ENCODE measurements at regions not wholly inside any gene's neighbourhood (a gene's known extent, or its start where the extent isn't known, plus 50 kb on each side); places are given as distances from the start of the nearest gene placed in this dataset.

DNA sequence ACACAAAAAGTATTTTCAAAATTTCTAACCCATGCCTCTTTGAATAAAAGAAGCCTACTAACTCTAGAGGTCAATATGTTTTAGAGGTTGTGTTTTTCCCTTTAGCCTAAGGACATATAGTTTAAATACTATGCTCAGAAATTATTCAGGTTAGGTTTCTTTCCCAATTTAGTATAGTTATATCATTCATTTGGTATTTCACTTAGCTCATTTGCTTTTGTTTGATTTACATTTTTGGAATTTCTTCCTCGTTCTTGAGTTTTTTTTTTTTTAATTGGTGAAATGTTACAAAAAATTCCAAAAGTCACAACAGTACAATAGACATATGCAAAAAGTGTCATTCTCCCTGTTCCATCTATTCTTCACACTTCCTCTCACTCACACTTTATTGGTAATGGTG is 371.3 kb upstream of the TNP1 start:
- Mint-ChIP-seq H3K4me1 (peaks cover 3% of the 10 kb centered on the region), H3K27me3 (peaks cover 15% of the 10 kb centered on the region), H3K9me3 (peaks cover under 1% of the 10 kb centered on the region), H3K4me3 (no peak overlapping the region), H3K27ac (no peak overlapping the region), H3K36me3 (ENCODE audit: low read depth) (no peaks in the 10 kb centered on the region)
- ATAC-seq (no peak), DNase-seq (no peak)

DNA sequence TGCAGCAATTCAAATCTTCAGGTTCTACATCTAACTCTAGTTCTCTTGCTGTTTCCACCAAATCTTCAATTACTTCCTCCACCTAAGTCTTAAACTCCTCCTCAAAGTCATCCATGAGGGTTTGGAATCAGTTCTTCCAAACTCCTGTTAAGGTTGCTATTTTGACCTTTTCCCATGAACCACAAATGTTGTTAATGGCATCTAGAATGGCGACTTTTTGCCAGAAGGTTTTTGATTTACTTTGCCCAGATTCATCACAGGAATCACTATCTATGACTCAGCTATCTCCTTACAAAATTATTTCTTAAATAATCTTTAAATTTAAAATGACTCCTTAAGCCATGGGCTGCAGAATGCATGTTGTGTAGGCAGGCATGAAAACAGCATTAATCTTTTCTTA is 368.9 kb upstream of the TNP1 start:
- no peak overlapping the region for H3K4me3 Mint-ChIP-seq
- H3K27me3 Mint-ChIP-seq = peaks cover 14% of the 10 kb centered on the region
- H3K4me1 Mint-ChIP-seq = peaks cover 18% of the 10 kb centered on the region
- DNase-seq (no peak), ATAC-seq (no peak)
- peaks cover under 1% of the 10 kb centered on the region for H3K9me3 Mint-ChIP-seq
- peaks cover 3% of the 10 kb centered on the region for H3K36me3 Mint-ChIP-seq (ENCODE audit: low read depth)
- H3K27ac Mint-ChIP-seq = no peak overlapping the region

DNA sequence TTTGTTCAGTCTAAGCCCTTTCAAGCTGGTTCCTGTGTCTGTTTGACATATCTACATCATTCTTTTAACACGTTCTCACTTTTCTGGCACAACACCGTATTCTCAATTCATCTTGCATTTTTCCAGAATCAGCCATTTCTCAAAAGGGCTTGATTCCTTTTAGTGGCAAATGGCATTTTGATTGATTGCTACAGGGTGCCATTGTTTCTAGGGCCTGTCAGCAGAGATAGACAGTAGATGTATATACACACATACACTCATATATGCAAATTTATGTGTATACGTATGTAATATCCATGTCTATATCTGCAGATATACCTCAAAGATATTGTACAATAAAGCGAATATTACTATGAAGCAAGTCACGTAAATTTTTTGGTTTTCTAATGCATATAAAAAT is 367.9 kb upstream of the TNP1 start:
- Mint-ChIP-seq H3K27me3 (peaks cover 14% of the 10 kb centered on the region), H3K4me1 (peaks cover 28% of the 10 kb centered on the region), H3K27ac (no peak overlapping the region)

DNA sequence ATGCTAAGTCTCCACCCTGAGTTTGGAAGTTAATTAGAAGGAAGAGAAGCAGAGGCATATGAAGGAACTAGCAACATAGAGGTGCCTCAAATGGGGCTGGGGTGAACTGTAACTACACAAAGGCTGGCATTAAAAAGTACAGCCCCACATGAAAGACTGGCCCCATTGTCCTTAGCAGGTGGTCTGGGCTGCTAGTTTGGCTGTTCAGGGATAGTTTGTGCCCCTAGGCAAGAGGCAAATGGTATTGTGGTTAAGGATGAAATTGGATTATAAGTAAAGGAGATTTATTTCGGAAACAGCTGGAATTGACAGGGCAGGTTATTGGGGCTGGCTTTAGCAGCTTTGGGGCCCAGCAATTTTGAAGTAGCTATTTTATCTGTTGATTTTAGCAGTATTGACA is 365.7 kb upstream of the TNP1 start:
- H3K27me3 Mint-ChIP-seq = peaks cover 14% of the 10 kb centered on the region
- peaks cover 6% of the 10 kb centered on the region for H3K36me3 Mint-ChIP-seq (ENCODE audit: low read depth)
- H3K9me3 Mint-ChIP-seq = peaks cover 3% of the 10 kb centered on the region
- DNase-seq = no peak
- no peak for ATAC-seq
- no peak overlapping the region for H3K27ac Mint-ChIP-seq
- H3K4me1 Mint-ChIP-seq = peaks cover 37% of the 10 kb centered on the region
- H3K4me3 Mint-ChIP-seq = no peak overlapping the region

More for the DNA sequence above, 367.9 kb upstream of the TNP1 start:
- Mint-ChIP-seq H3K36me3 (ENCODE audit: low read depth) (peaks cover 6% of the 10 kb centered on the region), H3K4me3 (no peak overlapping the region), H3K9me3 (peaks cover 3% of the 10 kb centered on the region)
- DNase-seq = no peak
- ATAC-seq = no peak

DNA sequence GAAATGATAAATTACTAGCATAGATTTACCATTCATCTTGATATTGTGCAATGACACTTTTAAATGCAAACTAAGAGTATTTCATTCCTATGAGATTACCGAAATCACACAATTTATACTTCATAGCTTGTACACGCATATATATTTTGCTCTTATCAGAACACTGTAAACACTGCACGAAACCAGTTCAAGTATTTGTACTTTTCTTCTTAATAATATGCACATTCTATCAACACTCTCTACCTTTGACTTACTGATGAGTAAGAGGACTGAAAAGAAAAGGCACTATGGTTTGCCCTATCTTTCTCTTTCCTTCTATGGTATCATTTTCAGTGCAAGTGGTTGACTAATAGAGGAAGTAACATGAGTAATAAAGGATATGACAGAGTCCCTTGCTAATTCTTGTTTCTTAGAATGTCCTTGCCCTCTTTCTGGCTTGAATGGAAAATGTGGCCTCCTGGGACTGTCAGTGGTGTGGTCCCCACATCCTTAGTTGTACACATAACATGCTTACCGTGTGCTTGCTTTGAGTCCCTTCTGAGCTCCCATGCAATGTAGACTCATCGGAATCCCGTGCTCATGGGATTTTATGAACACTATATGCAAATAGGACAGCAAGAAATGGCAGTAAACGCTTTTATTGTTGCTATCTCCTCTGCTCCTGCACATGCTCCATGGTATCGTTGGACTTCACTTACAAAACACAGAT is 363.5 kb upstream of the TNP1 start:
- Mint-ChIP-seq H3K4me1 (peaks cover 54% of the 10 kb centered on the region), H3K4me3 (peak overlapping the region; percentile 22), H3K9me3 (peaks cover 3% of the 10 kb centered on the region), H3K27me3 (peaks cover 11% of the 10 kb centered on the region), H3K36me3 (ENCODE audit: low read depth) (peaks cover 6% of the 10 kb centered on the region), H3K27ac (peak overlapping the region; percentile 86)
- peak; percentile 48 for DNase-seq
- ATAC-seq = peak; percentile 97

DNA sequence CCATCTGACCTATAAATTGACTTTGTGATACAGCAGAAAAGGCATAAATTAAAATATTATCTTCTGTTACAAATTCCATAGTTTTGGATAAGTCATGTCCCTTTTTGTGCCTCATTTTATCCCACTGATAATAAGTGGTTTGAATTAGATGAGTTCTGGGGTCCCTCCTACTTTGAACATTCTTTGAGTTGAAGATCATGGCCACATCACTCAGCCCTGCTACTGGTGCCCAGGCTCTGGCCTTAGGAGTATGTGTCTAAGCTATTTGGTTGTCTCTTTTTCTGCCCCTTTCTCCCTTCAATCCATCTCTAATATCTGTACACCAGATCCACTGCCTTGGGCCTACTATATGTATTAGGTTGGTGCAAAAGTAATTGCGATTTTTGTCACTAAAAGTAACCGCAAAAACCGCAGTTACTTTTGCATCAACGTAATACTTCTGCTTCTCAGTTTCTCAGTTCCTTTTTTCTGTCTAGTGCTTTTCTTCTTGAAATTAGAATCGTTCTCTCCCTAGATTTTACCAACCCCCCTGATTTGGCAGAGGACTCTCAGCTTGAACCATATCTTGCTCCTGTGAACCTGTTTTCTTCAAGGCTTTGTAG is 362.5 kb upstream of the TNP1 start:
- DNase-seq = no peak
- Mint-ChIP-seq H3K36me3 (ENCODE audit: low read depth) (peaks cover 6% of the 10 kb centered on the region), H3K27me3 (peaks cover 12% of the 10 kb centered on the region), H3K4me3 (peak overlapping the region; percentile 29), H3K27ac (peak overlapping the region; percentile 86), H3K4me1 (peaks cover 60% of the 10 kb centered on the region), H3K9me3 (peaks cover 3% of the 10 kb centered on the region)
- ATAC-seq = no peak

DNA sequence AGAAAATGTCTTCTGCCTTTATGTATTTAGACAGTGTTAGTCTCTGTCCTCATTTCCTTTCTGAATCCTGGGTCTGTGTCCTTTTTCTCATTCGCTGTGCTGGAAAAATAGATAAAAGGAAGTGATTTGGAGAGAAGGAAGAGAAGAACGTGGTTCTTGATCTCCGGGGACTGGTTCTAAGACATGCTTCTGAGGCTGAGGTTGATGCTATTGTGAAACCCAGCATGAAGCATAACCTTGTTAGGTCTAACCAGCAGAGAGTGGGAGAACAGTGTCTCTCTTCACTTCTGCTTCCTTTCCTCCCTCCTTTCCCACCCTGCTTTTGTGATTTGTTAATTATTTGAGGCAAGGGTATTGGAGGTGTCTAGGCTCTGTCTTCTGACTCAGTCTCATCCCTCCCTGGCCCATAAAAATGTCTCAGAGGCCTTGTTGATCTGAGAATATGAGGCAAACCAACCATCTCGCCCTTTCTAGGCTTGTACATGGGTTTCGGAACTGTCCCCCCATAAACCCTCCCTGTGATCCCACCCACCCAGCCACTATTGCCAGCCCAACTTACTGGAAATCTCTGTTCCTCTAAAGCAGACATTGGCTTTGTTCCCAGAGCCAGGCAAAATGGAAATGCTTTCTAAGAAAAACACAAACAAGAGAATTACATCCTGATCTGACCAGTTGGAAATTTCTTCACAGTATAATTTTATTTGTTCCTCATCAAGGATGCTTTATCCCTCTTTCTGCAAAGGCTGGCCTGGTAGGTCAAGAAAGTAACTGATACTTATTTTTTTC is 360.6 kb upstream of the TNP1 start:
- Mint-ChIP-seq H3K9me3 (peaks cover 3% of the 10 kb centered on the region), H3K36me3 (ENCODE audit: low read depth) (peaks cover 6% of the 10 kb centered on the region), H3K4me1 (peaks cover 60% of the 10 kb centered on the region), H3K4me3 (no peak overlapping the region), H3K27me3 (peaks cover 18% of the 10 kb centered on the region), H3K27ac (no peak overlapping the region)
- ATAC-seq (no peak), DNase-seq (no peak)

DNA sequence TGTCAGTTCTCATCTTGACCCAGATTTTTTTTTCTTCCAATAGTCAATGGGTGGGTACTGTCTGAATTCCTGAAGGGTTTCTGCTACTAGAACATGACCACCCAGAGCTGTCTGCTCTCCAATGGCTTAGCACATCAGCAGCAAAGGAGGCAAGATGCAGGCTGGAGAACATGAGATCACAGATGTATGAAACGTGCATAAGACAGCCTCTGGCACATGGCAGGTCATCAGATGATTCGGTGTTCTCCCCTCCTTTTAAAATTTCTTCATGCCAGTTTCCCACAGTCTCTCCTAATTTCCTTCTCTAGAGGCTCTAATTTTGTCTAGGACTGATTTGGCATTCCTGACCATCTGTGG is 359.3 kb upstream of the TNP1 start:
- Mint-ChIP-seq H3K36me3 (ENCODE audit: low read depth) (peaks cover 3% of the 10 kb centered on the region), H3K9me3 (peaks cover 3% of the 10 kb centered on the region), H3K27ac (no peak overlapping the region), H3K4me1 (peaks cover 49% of the 10 kb centered on the region), H3K27me3 (peaks cover 18% of the 10 kb centered on the region), H3K4me3 (no peak overlapping the region)
- ATAC-seq (no peak), DNase-seq (no peak)

DNA sequence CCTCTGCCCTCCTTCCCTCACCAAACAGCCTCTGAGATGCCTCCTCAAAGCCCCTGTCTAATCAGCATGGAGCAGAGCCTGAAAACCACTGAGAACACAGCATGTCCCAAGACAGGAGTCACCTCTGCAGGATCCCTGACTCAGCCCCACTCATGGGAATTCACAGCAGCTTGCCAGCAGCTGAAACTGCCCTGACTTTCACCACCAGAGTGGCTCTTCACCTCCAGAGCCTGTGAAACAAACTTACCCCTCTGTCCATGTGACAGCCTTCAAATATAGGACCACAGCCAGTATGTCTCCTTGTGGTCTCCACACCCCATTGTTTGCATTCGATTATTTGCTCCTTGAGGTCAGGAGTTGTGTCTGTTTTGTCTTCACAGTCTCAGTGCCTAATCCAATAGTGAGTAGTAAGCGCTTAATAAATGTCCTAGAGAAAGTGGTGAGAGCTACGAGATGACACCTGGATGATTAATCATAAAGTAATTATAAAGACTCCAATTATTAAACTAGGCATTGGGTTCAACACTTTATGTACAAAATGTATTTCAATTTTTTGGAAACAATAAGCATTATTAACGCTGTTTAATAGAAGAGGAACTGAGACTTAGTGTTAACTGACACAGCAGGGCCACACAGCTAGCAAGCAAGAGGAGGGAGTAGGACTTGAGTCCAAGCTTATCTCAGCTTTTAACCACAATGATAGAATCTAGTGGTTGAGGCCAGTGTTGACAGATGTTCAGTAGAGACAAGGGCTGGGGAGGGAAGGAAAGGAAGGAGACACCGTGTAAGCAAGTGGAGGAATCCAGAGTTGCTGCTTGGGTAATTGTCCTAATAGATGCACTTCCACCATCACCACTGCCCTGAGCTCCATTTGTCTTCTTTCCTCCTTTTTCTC is 358.7 kb upstream of the TNP1 start:
- peak; percentile 40 for ATAC-seq
- Mint-ChIP-seq H3K27me3 (peaks cover 18% of the 10 kb centered on the region), H3K4me1 (peaks cover 43% of the 10 kb centered on the region), H3K27ac (no peak overlapping the region), H3K4me3 (no peak overlapping the region), H3K9me3 (peaks cover under 1% of the 10 kb centered on the region), H3K36me3 (ENCODE audit: low read depth) (peaks cover under 1% of the 10 kb centered on the region)
- DNase-seq = no peak

DNA sequence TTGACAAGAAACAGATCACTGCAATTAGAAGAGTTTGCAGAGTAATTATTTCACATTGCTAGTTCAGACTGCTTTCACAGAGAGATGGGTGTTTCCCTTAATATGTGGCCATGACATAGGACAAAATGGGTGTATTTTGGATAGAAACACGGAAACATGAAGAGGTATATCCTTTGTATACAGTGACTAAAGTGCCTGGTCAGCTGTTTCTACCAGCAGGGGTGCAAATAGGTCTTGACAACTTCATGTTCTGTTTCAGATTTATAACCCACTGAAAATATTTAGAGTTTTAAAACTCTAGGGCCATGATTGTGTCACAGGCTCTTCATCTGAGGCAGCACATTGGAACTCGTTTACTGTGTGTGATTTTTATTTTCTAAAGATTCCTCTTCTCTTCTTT is 357.1 kb upstream of the TNP1 start:
- no peak for DNase-seq
- Mint-ChIP-seq H3K36me3 (ENCODE audit: low read depth) (no peaks in the 10 kb centered on the region), H3K27me3 (peaks cover 23% of the 10 kb centered on the region), H3K4me3 (no peak overlapping the region), H3K4me1 (peaks cover 28% of the 10 kb centered on the region), H3K9me3 (no peaks in the 10 kb centered on the region), H3K27ac (no peak overlapping the region)
- no peak for ATAC-seq

DNA sequence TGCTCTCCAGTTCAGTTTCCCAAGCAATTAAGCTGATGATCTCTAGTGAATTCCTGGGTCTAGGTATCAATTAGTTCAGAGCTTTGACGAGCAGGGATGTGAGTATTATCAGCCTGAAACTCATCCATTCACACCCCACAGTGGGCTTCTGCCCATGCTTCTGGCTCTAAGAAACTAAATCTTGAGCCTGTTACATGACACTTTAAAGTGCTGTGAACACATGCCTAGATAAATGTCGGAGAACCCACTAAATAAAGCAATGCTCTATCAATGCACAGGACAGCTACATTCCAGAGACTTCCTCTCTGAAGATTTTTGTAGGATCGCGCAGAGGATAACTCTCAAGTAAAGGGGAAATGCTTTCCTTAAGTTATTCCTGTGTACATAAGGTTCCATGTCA is 356.5 kb upstream of the TNP1 start:
- Mint-ChIP-seq H3K4me3 (no peak overlapping the region), H3K9me3 (no peaks in the 10 kb centered on the region), H3K36me3 (ENCODE audit: low read depth) (no peaks in the 10 kb centered on the region), H3K27ac (no peak overlapping the region), H3K4me1 (peaks cover 26% of the 10 kb centered on the region), H3K27me3 (peaks cover 23% of the 10 kb centered on the region)
- ATAC-seq (no peak), DNase-seq (no peak)

DNA sequence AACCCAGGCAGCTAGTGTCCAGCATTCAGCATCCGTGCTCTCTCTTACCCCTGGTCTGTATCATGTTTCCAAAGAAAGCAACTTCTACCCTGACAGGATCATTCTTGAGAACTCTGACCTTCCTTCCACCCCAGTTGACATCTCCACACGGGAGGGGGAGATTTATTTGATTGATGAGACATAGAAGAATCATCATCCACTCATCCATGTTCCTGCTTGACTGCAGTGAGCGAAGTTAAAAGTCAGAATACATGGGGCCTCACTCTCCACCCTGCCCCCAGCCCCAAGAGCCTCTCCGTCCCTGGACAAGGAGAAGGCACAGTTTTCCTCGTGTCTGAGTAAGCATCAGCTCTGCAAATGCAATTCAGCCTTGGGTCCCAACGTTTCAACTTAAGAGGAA is 356.0 kb upstream of the TNP1 start:
- no peak for DNase-seq
- no peaks in the 10 kb centered on the region for H3K36me3 Mint-ChIP-seq (ENCODE audit: low read depth)
- no peak overlapping the region for H3K4me3 Mint-ChIP-seq
- ATAC-seq = no peak
- peak overlapping the region; percentile 37 for H3K27ac Mint-ChIP-seq
- H3K9me3 Mint-ChIP-seq = peaks cover 4% of the 10 kb centered on the region
- peaks cover 27% of the 10 kb centered on the region for H3K27me3 Mint-ChIP-seq
- peaks cover 26% of the 10 kb centered on the region for H3K4me1 Mint-ChIP-seq

DNA sequence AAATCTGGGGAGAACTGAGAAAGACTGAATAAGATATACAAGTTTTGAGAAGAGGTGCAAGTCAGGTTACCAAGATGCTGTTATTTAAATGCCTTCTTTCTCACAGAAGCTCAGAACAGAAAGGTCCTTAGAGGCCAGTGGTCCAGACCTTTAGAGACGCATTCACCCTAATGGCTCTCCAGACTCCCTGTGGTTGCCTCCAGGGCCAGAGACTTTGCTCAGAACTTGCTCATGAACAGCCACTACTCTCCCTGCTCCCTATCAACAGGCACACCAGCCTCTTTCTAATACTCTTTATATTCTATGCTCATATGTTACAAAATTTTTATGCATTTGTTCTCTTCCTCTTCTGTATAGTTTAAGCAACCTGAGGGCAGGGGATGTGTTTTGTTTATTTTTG is 349.0 kb upstream of the TNP1 start:
- ATAC-seq (no peak), DNase-seq (no peak)
- Mint-ChIP-seq H3K27me3 (peaks cover 40% of the 10 kb centered on the region), H3K4me3 (no peak overlapping the region), H3K36me3 (ENCODE audit: low read depth) (no peaks in the 10 kb centered on the region), H3K4me1 (no peaks in the 10 kb centered on the region), H3K27ac (no peak overlapping the region), H3K9me3 (peaks cover 14% of the 10 kb centered on the region)

DNA sequence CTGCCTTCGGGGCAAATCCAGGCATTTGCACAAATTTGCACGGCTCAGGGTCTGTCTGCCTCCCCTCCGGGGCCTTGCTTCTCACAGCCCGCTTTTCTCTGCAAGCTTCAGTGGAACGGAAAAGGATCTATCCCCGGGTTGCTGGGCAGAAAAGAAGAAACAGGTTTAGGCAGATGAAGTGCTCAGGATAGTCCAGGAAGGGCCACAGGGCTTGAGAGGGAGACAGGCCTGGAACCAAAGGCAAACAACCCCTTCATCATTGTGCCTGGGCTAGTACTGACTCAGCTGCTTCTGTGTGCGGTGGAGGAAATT is 347.8 kb upstream of the TNP1 start:
- Mint-ChIP-seq H3K27me3 (peaks cover 50% of the 10 kb centered on the region), H3K27ac (no peak overlapping the region), H3K9me3 (peaks cover 23% of the 10 kb centered on the region), H3K4me3 (no peak overlapping the region), H3K36me3 (ENCODE audit: low read depth) (no peaks in the 10 kb centered on the region), H3K4me1 (no peaks in the 10 kb centered on the region)
- no peak for ATAC-seq
- no peak for DNase-seq
